Activated B cell treated with CpG ODN at 0.5 μM for 24 hours (primary cell): ENCODE measurements at regions not wholly inside any gene's neighbourhood (a gene's known extent, or its start where the extent isn't known, plus 50 kb on each side); places are given as distances from the start of the nearest gene placed in this dataset.
A peak's percentile ranks its signal among the peaks of the same experiment; 100 is the strongest.

Source experiments
- ATAC-seq: fragments of 200-7000 bp; cut with Tn5 transposase; one replicate; pipeline ENCODE4 v1.10.0; 2021; ENCODE audit warnings: low read depth, mild to moderate bottlenecking, moderate library complexity
- CTCF ChIA-PET: fragments of 350-600 bp; sonication (Branson Sonifier 250); formaldehyde crosslinking; loops from one replicate; lab custom pipeline; 2021; ENCODE audit warnings: antibody characterized with exemption; lab: Charles Lee
- POLR2A ChIA-PET: fragments of 350-600 bp; sonication (Branson Sonifier 250); formaldehyde crosslinking; loops from one replicate; lab custom pipeline; 2021; ENCODE audit warnings: antibody characterized with exemption; lab: Charles Lee
- DNase-seq: peaks from one replicate; pipeline ENCODE4 v3.0.0; 2022
- H3K27ac Mint-ChIP-seq: one replicate; pipeline ENCODE4 v1.8.0; 2020; ENCODE audit warnings: mixed read lengths
- H3K27me3 Mint-ChIP-seq: one replicate; pipeline ENCODE4 v1.8.0; 2021; ENCODE audit warnings: mixed read lengths
- H3K36me3 Mint-ChIP-seq: one replicate; pipeline ENCODE4 v1.8.0; 2021; ENCODE audit warnings: low read depth, mixed read lengths
- H3K4me1 Mint-ChIP-seq: one replicate; pipeline ENCODE4 v1.8.0; 2021; ENCODE audit warnings: mixed read lengths
- H3K4me3 Mint-ChIP-seq: one replicate; pipeline ENCODE4 v1.8.0; 2020; ENCODE audit warnings: mild to moderate bottlenecking, mixed read lengths
- H3K9me3 Mint-ChIP-seq: one replicate; pipeline ENCODE4 v1.8.0; 2020; ENCODE audit warnings: mixed read lengths
- CTCF ChIP-seq: fragments of 200-600 bp; IDR thresholded peaks from one replicate; pipeline ENCODE4 v1.8.0; 2022; ENCODE audit warnings: antibody characterized with exemption, mild to moderate bottlenecking
- intact Hi-C: fragments of 100-400 bp; cut with micrococcal nuclease; formaldehyde crosslinking; loops from one replicate; pipeline ENCODE4 v1.15.1; 2024

GRCh38 chr16:31698901-31699300 is 171.2 kb downstream of the AHSP start:
- intact Hi-C loops = loop anchor here (5.0 kb wide), 1 partner anchor 242 kb away; the partner anchor contains the start of gene ARMC5
- POLR2A ChIA-PET = interaction anchor here (0.8 to 1.4 kb wide), 2 partner anchors 14 to 16 kb away, joined by 3 read pairs; a partner anchor contains a TSS
- H3K9me3 Mint-ChIP-seq = no peaks in the 10 kb centered on the region
- DNase-seq (no peak), ATAC-seq (no peak)
- no peaks in the 10 kb centered on the region for H3K27me3 Mint-ChIP-seq
- H3K4me3 Mint-ChIP-seq = no peak overlapping the region
- no peak for TF ChIP-seq CTCF
- H3K27ac Mint-ChIP-seq = no peak overlapping the region
- peaks cover 23% of the 10 kb centered on the region for H3K36me3 Mint-ChIP-seq
- CTCF ChIA-PET = interaction anchor here (1.2 kb wide), 1 partner anchor 14 kb away, joined by 3 read pairs; a partner anchor contains a TSS
- peaks cover 24% of the 10 kb centered on the region for H3K4me1 Mint-ChIP-seq

GRCh38 chr16:31699601-31700000 is 171.9 kb downstream of the AHSP start:
- ChIA-PET CTCF (no interaction called here), POLR2A (interaction anchor here (0.8 kb wide), 1 partner anchor 13 kb away, joined by 3 read pairs; a partner anchor contains a TSS)
- ATAC-seq (no peak), DNase-seq (no peak)
- intact Hi-C loops = loop anchor here (5.0 kb wide), 1 partner anchor 242 kb away; the partner anchor contains the start of gene ARMC5
- H3K4me1 Mint-ChIP-seq = peaks cover 24% of the 10 kb centered on the region
- H3K9me3 Mint-ChIP-seq = no peaks in the 10 kb centered on the region
- TF ChIP-seq CTCF = no peak
- H3K27me3 Mint-ChIP-seq = no peaks in the 10 kb centered on the region
- H3K4me3 Mint-ChIP-seq = no peak overlapping the region
- H3K27ac Mint-ChIP-seq = peak overlapping the region; percentile 30
- peaks cover 28% of the 10 kb centered on the region for H3K36me3 Mint-ChIP-seq

- POLR2A ChIA-PET = interaction anchor here (3.8 kb wide), 1 partner anchor 13 kb away, joined by 44 read pairs; a partner anchor contains a TSS
- H3K27ac Mint-ChIP-seq = peak overlapping the region; percentile 77
- CTCF ChIA-PET = interaction anchor here (0.9 to 1.2 kb wide), 2 partner anchors 9 to 13 kb away, joined by 3 read pairs; a partner anchor contains a TSS
- no peaks in the 10 kb centered on the region for H3K9me3 Mint-ChIP-seq
- no peaks in the 10 kb centered on the region for H3K27me3 Mint-ChIP-seq
- H3K4me3 Mint-ChIP-seq = peak overlapping the region; percentile 86
- intact Hi-C loops = loop anchor here (1.0 kb wide), 1 partner anchor 13 kb away; a partner anchor contains a TSS
- DNase-seq (no peak), ATAC-seq (peak; percentile 96)
- peaks cover 33% of the 10 kb centered on the region for H3K36me3 Mint-ChIP-seq
- TF ChIP-seq CTCF = no peak
- peaks cover 24% of the 10 kb centered on the region for H3K4me1 Mint-ChIP-seq
Observed at GRCh38 chr16:31700200-31700529, 172.5 kb downstream of the AHSP start.

- POLR2A ChIA-PET = interaction anchor here (0.9 to 3.8 kb wide), 3 partner anchors 9 to 241 kb away, joined by 3 to 44 read pairs (median 3); a partner anchor contains a TSS
Observed at GRCh38 chr16:31700530-31701388, 172.8 kb upstream of the ZNF267 start.

More at GRCh38 chr16:31700530-31701388, 172.8 kb upstream of the ZNF267 start:
- CTCF ChIA-PET = interaction anchor here (0.9 to 1.2 kb wide), 2 partner anchors 8 to 13 kb away, joined by 3 read pairs; a partner anchor contains a TSS
- peaks cover 39% of the 10 kb centered on the region for H3K36me3 Mint-ChIP-seq
- H3K27ac Mint-ChIP-seq = peak overlapping the region; percentile 78
- H3K4me3 Mint-ChIP-seq = peak overlapping the region; percentile 86
- H3K27me3 Mint-ChIP-seq = no peaks in the 10 kb centered on the region
- peaks cover 24% of the 10 kb centered on the region for H3K4me1 Mint-ChIP-seq
- no peak for TF ChIP-seq CTCF
- ATAC-seq (peak; percentile 35), DNase-seq (peak; percentile 73)
- H3K9me3 Mint-ChIP-seq = no peaks in the 10 kb centered on the region
- intact Hi-C loops = loop anchor here (1.0 kb wide), 1 partner anchor 13 kb away; a partner anchor contains a TSS
